Erythroblast (primary cell): ENCODE measurements at regions not wholly inside any gene's neighbourhood (a gene's known extent, or its start where the extent isn't known, plus 50 kb on each side); places are given as distances from the start of the nearest gene placed in this dataset.

ENCODE experiments used
- GATA1 ChIP-seq: IDR thresholded peaks from 2 replicates; pipeline ENCODE4 v1.6.1; 2011; ENCODE audit warnings: low read depth, mild to moderate bottlenecking, control low read depth, low read length, moderate library complexity
- POLR2A ChIP-seq: IDR thresholded peaks from 2 replicates; pipeline ENCODE4 v1.6.1; 2011; ENCODE audit warnings: mild to moderate bottlenecking, low read length

- TF ChIP-seq POLR2A (no peak), GATA1 (no peak)
Measured at GRCh38 chr12:108390495-108391203, 51.5 kb upstream of the CMKLR1 start.
